ENCODE measurements at regions not wholly inside any gene's neighbourhood (a gene's known extent, or its start where the extent isn't known, plus 50 kb on each side); places are given as distances from the start of the nearest gene placed in this dataset.

- intact Hi-C loops (cut with micrococcal nuclease; ENCODE audit: unreplicated experiment): no loop called here
- Histone ChIP-seq H3K27me3 (replicated peaks; ENCODE audit: insufficient read depth, low read depth, low read length, poor library complexity) (no peaks in the 10 kb centered on the region), H3K9me3 (ENCODE audit: low read depth, low read length, poor library complexity, severe bottlenecking) (no peaks in the 10 kb centered on the region), H3K27ac (ENCODE audit: low read depth, low read length, poor library complexity, severe bottlenecking) (no peak overlapping the region), H3K4me3 (ENCODE audit: low read depth, low read length, poor library complexity, severe bottlenecking) (no peak overlapping the region), H3K4me1 (ENCODE audit: insufficient read depth, low read length, poor library complexity, severe bottlenecking) (no peaks in the 10 kb centered on the region), H3K36me3 (ENCODE audit: insufficient read depth, low read length, poor library complexity, severe bottlenecking) (no peaks in the 10 kb centered on the region)
- POLR2A ChIA-PET (ENCODE audit: low non-redundant PET): no interaction called here
- no TSS peak for BruUV-seq (replicated peaks)
- DNase-seq (ENCODE audit: low spot score): no peak
- CTCF ChIA-PET: no interaction called here
- no peak for TF ChIP-seq EZH2 (IDR thresholded peaks at IDR 0.05; ENCODE audit: borderline replicate concordance, low read depth, low read length, poor library complexity, severe bottlenecking)
- no peak for TF ChIP-seq CTCF (conservative IDR thresholded peaks at IDR 0.05; ENCODE audit: low read depth, low read length)
Observed at GRCh38 chr16:9366048-9366969, 274.9 kb downstream of the HAPSTR1 start.

- intact Hi-C loops (cut with micrococcal nuclease; ENCODE audit: unreplicated experiment): no loop called here
- CTCF ChIA-PET: no interaction called here
Observed at GRCh38 chr16:9370061-9370491, 278.6 kb downstream of the HAPSTR1 start.

GRCh38 chr16:9371713-9372448 is 280.4 kb downstream of the HAPSTR1 start:
- ChIA-PET POLR2A (ENCODE audit: low non-redundant PET) (no interaction called here), CTCF (no interaction called here)
- no peaks in the 10 kb centered on the region for H3K9me3 ChIP-seq (ENCODE audit: low read depth, low read length, poor library complexity, severe bottlenecking)
- no peaks in the 10 kb centered on the region for H3K36me3 ChIP-seq (ENCODE audit: insufficient read depth, low read length, poor library complexity, severe bottlenecking)
- TF ChIP-seq EZH2 (IDR thresholded peaks at IDR 0.05; ENCODE audit: borderline replicate concordance, low read depth, low read length, poor library complexity, severe bottlenecking): no peak
- no peak for TF ChIP-seq CTCF (conservative IDR thresholded peaks at IDR 0.05; ENCODE audit: low read depth, low read length)
- H3K27ac ChIP-seq (ENCODE audit: low read depth, low read length, poor library complexity, severe bottlenecking): no peak overlapping the region
- no peaks in the 10 kb centered on the region for H3K27me3 ChIP-seq (replicated peaks; ENCODE audit: insufficient read depth, low read depth, low read length, poor library complexity)
- intact Hi-C loops (cut with micrococcal nuclease; ENCODE audit: unreplicated experiment): no loop called here
- H3K4me3 ChIP-seq (ENCODE audit: low read depth, low read length, poor library complexity, severe bottlenecking): no peak overlapping the region
- no peak for DNase-seq (ENCODE audit: low spot score)
- BruUV-seq (replicated peaks): no TSS peak
- no peaks in the 10 kb centered on the region for H3K4me1 ChIP-seq (ENCODE audit: insufficient read depth, low read length, poor library complexity, severe bottlenecking)

More at GRCh38 chr16:9370061-9370491, 278.6 kb downstream of the HAPSTR1 start:
- H3K27ac ChIP-seq (ENCODE audit: low read depth, low read length, poor library complexity, severe bottlenecking): no peak overlapping the region
- H3K4me1 ChIP-seq (ENCODE audit: insufficient read depth, low read length, poor library complexity, severe bottlenecking): no peaks in the 10 kb centered on the region
- POLR2A ChIA-PET (ENCODE audit: low non-redundant PET): no interaction called here
- no TSS peak for BruUV-seq (replicated peaks)
- TF ChIP-seq EZH2 (IDR thresholded peaks at IDR 0.05; ENCODE audit: borderline replicate concordance, low read depth, low read length, poor library complexity, severe bottlenecking): no peak
- no peak for TF ChIP-seq CTCF (conservative IDR thresholded peaks at IDR 0.05; ENCODE audit: low read depth, low read length)
- no peaks in the 10 kb centered on the region for H3K9me3 ChIP-seq (ENCODE audit: low read depth, low read length, poor library complexity, severe bottlenecking)
- H3K4me3 ChIP-seq (ENCODE audit: low read depth, low read length, poor library complexity, severe bottlenecking): no peak overlapping the region
- no peaks in the 10 kb centered on the region for H3K36me3 ChIP-seq (ENCODE audit: insufficient read depth, low read length, poor library complexity, severe bottlenecking)
- no peak for DNase-seq (ENCODE audit: low spot score)
- no peaks in the 10 kb centered on the region for H3K27me3 ChIP-seq (replicated peaks; ENCODE audit: insufficient read depth, low read depth, low read length, poor library complexity)
